Ramos (cell line): ENCODE measurements at regions not wholly inside any gene's neighbourhood (a gene's known extent, or its start where the extent isn't known, plus 50 kb on each side); places are given as distances from the start of the nearest gene placed in this dataset.

ENCODE experiments used
- in situ Hi-C: fragments of 300-500 bp; cut with MboI; formaldehyde crosslinking; loops from one replicate; pipeline ENCODE4 v1.14.3; 2022; ENCODE audit warnings: low sequenced_read_pairs; ENCODE audit not compliant: unreplicated experiment

DNA sequence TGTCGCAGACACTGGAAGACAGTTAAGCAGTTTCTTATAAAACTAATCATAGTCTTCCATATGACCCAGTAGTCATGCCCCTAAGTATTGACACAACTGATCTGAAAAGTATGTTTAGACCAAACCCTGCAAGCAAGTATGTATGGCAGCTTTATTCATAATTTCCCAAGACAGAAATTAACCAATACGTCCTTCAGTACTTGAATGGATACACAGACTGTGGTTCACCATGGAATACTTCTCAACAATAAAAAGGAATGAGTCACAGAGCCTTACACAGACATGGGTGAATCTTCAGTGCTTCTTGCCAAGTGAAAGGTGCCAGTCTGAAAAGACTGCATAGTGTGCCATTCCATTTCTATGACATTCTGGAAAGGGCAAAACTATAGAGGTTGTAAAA, 50.2 kb upstream of the AKR1E2 start:
- in situ Hi-C loops = no loop called here

- in situ Hi-C loops = no loop called here
Measured at GRCh38 chr10:4772202-4772570, 53.8 kb upstream of the AKR1E2 start.

GRCh38 chr10:4771554-4772201, 54.3 kb upstream of the AKR1E2 start:
- in situ Hi-C loops = no loop called here

- in situ Hi-C loops = no loop called here
Measured at GRCh38 chr10:4770801-4771553, 55.0 kb upstream of the AKR1E2 start.

- in situ Hi-C loops = no loop called here
Measured at GRCh38 chr10:4768416-4768815, 57.6 kb upstream of the AKR1E2 start.

- in situ Hi-C loops = no loop called here
Measured at GRCh38 chr10:4767033-4767814, 58.8 kb upstream of the AKR1E2 start.

DNA sequence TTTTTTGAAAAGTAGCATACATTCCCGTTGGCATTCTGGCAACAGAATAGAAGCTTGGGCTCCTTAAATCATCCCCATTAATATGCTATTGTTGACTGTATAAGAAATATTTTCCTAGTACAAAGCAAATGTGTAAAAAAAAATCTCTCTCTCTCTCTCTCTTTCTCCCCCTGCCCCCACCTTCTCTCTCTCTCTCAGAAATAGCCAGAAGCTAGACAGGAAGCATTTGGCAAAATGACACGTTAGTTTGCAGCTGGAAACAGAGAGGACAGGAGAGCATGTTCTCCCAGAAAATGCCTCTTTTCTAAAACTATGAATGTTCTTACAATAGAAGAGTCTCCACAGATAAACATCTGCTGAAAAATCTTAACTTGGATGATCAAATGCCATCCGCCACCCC, 59.6 kb upstream of the AKR1E2 start:
- in situ Hi-C loops = no loop called here

DNA sequence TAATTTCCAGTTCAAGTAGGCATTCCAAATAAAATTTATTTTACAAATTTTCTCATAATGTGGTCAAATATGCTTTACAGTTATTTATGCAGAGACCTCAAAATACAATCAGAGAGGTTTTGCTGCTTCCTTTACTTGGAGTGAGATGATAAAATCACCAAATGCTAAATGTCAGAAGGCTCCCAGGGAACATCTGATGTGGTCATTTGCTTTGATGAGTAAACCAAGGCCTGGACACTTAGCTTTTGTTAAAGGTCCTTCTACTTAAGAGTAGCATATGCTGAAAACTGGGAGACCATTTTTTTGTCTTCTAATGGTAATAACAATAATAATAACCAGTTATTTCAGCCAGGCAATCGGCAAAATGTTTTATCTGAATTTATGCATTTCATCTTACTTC, 60.6 kb upstream of the AKR1E2 start:
- in situ Hi-C loops = no loop called here

GRCh38 chr10:4763960-4764428, 62.0 kb upstream of the AKR1E2 start:
- in situ Hi-C loops = no loop called here

DNA sequence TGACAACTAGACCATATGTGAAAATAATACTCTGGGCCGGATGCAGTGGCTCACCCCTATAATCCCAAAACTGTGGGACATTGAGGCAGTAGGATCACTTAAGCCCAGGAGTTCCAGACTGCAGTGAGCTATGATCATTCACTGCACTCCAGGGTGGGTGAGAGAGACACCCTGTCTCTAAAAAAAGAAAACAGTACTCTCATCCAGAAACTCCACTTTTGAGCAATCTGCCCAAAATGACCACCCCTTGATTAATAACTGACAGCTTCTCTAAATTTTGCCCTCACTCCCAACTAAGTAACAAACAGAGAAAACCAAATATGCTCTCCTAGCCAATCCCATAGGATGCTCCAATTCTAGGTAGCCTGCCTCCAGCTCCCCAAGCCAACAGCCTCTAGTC, 62.5 kb upstream of the AKR1E2 start:
- in situ Hi-C loops = no loop called here

DNA sequence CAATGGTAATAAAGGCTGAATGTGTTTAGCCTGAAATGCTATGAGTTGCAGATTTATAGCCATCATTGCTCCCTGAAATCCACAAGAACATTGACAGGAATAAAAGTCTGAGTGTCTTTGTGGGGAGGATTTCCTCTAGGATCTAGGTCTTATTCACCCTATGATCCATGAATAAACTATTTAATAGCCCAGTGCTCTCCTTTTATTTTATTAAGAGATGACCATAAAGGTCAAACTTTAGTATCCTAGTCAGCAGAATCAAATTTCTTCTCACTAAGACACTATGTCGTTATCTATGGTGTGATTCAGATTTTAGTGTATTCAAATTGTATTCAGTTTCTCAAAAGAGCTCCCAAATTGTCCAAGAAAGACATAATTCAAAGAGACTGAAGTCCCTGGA, 67.8 kb upstream of the AKR1E2 start:
- in situ Hi-C loops = no loop called here

- in situ Hi-C loops = no loop called here
Measured at GRCh38 chr10:4755286-4755989, 70.6 kb upstream of the AKR1E2 start.

DNA sequence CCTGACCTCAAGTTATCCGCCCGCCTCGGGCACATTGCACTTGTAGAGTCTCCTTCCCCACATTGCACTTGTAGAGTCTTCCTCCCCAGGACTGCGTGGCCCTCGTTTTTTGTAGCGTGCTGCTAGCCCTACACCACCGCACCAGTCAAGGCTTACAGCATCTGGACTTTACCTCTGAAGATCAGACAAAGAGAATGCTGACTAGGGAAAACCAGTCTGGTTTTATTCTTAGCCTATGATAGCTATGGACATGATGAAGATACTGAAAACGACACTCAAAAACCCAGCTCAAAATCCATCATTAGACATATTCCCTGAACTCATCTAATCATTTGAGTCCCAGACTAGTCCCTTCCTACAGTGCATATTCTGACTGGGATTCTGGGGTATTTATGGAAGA, 71.9 kb upstream of the AKR1E2 start:
- in situ Hi-C loops = no loop called here

DNA sequence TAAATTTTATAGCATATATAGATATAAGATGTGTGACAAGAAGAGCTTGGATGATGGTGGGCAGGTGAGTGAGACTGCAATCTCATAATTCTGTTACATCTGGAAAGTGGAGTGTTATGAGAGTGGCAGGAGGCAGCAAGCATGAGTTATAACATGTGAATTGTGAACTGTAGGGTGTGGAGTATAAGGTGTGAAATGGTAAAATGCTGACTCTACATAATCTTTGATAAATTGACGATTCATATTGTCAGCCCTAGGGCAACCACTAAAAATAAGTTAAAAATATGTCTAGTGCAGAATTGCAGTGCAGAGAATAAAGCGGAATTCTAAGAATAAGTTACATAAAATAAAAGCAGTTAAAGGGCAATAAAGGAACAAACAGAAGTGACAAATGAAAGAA, 74.8 kb upstream of the AKR1E2 start:
- in situ Hi-C loops = no loop called here

- in situ Hi-C loops = no loop called here
Measured at GRCh38 chr10:4749271-4749574, 76.8 kb upstream of the AKR1E2 start.

- in situ Hi-C loops = no loop called here
Measured at GRCh38 chr10:4748491-4749270, 77.3 kb upstream of the AKR1E2 start.

DNA sequence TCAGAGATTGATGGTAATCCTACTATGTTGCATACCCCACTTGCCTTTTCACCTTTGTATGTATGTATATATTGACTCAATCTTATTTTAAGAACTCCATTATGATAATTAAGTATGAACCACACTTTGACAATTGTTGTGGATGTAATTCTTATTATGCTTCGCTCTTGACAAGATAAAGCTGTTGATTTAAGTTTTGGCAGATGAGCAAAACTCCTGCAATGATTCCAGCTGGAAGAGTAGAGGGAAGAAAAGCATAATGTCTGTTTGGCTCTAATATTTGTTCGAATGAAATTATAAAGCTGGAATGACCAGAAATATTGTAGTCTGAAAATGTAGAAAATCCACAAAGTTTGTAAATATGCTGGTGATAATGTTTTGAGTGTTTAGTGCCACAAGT, 83.8 kb upstream of the AKR1E2 start:
- in situ Hi-C loops = no loop called here

DNA sequence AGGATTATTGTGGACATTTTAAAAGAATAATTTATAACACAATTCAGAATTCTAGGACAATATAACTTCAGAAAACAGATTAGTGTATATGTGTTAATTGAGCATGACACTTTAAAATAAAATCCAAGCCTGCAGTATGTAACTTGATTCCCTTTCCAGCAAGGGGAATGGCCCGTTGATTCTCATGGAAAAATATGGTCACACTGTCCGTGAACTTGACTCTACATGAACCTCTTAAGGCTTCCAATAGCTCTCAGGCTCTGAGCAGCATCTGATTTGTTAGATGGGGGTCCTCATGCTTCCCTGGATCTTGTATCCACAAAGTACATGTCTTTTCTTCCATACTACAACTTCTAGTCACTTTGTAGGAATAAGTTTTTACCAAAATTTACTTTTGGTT, 85.5 kb upstream of the AKR1E2 start:
- in situ Hi-C loops = no loop called here

DNA sequence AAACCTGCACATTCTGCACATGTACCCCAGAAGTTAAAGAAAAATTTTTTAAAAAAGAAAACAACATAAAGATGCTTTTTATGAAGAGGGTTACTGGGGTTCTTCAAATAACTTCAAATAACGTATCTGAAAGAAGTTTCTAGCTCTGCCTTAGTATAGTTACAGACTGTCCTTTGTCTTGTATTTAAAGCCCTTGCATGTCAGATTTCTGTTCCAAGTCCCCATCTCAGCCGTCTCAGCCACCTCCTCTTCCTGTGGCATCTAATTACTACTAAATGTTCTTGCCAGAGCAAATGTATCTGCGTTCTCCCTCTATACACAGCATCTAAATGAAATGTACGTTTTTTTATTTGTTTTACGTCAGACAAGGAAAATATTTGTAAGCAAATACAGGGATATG, 89.4 kb upstream of the AKR1E2 start:
- in situ Hi-C loops = no loop called here

GRCh38 chr10:4736183-4736582, 89.8 kb upstream of the AKR1E2 start:
- in situ Hi-C loops = no loop called here
